HG02678 (cell line): ENCODE measurements at regions not wholly inside any gene's neighbourhood (a gene's known extent, or its start where the extent isn't known, plus 50 kb on each side); places are given as distances from the start of the nearest gene placed in this dataset.

Source experiments
- ATAC-seq: cut with Tn5 transposase; IDR thresholded peaks from one replicate; pipeline ENCODE4 v1.9.1; 2021; ENCODE audit warnings: mild to moderate bottlenecking, moderate library complexity; ENCODE audit not compliant: unreplicated experiment

- no peak for ATAC-seq
Measured at GRCh38 chr11:91820709-91821108, 403.9 kb upstream of the FAT3 start.

GRCh38 chr11:91819777-91820176, 404.8 kb upstream of the FAT3 start:
- no peak for ATAC-seq

- no peak for ATAC-seq
Measured at GRCh38 chr11:91819195-91819594, 405.4 kb upstream of the FAT3 start.

GRCh38 chr11:91817996-91818395, 406.6 kb upstream of the FAT3 start:
- no peak for ATAC-seq

GRCh38 chr11:91813263-91813662, 411.4 kb upstream of the FAT3 start:
- no peak for ATAC-seq

GRCh38 chr11:91810871-91811270, 413.7 kb upstream of the FAT3 start:
- ATAC-seq, result no peak

- ATAC-seq, result no peak
Measured at GRCh38 chr11:91805293-91805692, 419.3 kb upstream of the FAT3 start.

GRCh38 chr11:91804042-91804441, 420.6 kb upstream of the FAT3 start:
- no peak for ATAC-seq

GRCh38 chr11:91802475-91802874, 422.1 kb upstream of the FAT3 start:
- no peak for ATAC-seq

GRCh38 chr11:91800208-91800914, 424.3 kb upstream of the FAT3 start:
- ATAC-seq, result no peak

GRCh38 chr11:91798240-91798639, 426.4 kb upstream of the FAT3 start:
- no peak for ATAC-seq

GRCh38 chr11:91796999-91797398, 427.6 kb upstream of the FAT3 start:
- ATAC-seq, result no peak

GRCh38 chr11:91795139-91795887, 429.3 kb upstream of the FAT3 start:
- no peak for ATAC-seq

- ATAC-seq, result no peak
Measured at GRCh38 chr11:91794146-91794545, 430.5 kb upstream of the FAT3 start.

- ATAC-seq, result no peak
Measured at GRCh38 chr11:91792779-91793262, 431.8 kb upstream of the FAT3 start.

- no peak for ATAC-seq
Measured at GRCh38 chr11:91791171-91791468, 433.5 kb upstream of the FAT3 start.

GRCh38 chr11:91790346-91791170, 434.1 kb upstream of the FAT3 start:
- no peak for ATAC-seq

GRCh38 chr11:91788764-91789163, 435.9 kb upstream of the FAT3 start:
- no peak for ATAC-seq

GRCh38 chr11:91786097-91786496, 438.5 kb upstream of the FAT3 start:
- no peak for ATAC-seq

- no peak for ATAC-seq
Measured at GRCh38 chr11:91783173-91783572, 441.4 kb upstream of the FAT3 start.

- no peak for ATAC-seq
Measured at GRCh38 chr11:91778758-91779157, 445.9 kb upstream of the FAT3 start.

GRCh38 chr11:91776655-91777054, 448.0 kb upstream of the FAT3 start:
- no peak for ATAC-seq
